ENCODE measurements at regions not wholly inside any gene's neighbourhood (a gene's known extent, or its start where the extent isn't known, plus 50 kb on each side); places are given as distances from the start of the nearest gene placed in this dataset.

DNA sequence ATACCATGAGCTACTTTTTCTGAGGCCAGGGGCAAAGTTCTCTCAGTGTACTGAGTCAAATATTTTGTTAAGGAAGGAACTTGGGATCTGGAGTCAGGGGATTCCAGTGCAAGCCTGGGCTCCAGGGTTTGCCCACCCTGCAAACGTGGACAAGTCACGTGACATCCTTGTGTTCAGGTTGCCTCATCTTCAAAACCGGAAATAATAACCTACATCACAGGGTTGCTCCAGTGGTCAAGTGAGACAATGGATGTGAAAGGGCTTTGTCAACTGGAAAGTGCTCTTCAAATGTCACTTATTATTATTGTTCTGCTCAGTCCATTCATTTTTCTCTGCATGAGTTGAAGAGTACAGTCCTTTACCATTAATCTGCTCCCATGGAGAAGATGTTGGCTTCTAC is 414.9 kb downstream of the COG6 start:
- DNase-seq: no peak

- no peak for DNase-seq
Observed at GRCh38 chr13:40072663-40073120, 417.2 kb downstream of the COG6 start.

- no peak for DNase-seq
Observed at GRCh38 chr13:40074338-40074737, 418.9 kb downstream of the COG6 start.

DNA sequence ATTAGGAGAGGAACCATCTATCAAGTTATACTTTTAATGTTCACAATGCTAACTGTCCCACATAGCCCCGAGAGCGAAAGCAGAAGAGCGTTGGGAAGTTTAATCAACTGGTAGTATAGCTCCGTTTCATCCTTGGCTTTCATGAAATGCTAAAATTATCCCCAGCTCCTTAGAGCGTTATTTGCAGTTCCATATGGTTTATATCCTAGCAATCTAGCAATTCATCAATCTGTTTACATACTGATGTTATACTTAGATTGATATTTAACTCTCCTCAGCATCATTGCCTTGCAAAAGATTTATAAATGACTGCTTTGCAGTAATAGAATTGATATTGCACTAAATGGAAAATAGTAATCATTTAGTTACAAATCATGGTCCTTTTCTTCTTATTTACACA is 419.8 kb downstream of the COG6 start:
- DNase-seq: no peak

DNA sequence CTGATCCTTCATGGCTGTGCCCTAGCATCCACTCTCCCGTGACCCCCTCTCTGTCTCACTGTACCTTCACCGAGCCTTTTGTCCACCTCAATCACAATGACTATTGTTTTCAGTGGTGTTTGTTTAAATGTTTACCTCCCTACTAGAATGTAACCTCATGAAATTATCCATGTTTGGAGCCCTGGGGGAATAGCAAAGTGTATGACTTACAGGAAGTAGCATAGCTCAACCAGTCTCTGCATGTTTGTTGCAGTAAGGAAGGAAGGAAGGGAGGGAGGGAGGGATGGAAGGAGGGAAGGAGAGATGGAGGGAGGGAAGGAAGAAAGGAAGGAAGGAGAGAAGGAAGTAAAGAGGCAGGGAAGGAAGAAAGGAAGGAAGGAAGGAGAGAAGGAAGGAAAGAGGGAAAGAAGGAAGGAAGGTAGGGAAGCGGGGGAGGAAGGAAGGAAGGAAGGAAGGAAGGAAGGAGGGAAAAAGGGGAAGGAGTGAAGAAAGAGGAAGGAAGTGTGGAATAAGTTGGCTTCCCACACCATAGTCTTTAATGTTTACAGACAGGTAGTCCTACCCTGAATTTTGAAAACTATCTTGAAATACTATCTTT is 421.4 kb downstream of the COG6 start:
- DNase-seq: no peak

DNA sequence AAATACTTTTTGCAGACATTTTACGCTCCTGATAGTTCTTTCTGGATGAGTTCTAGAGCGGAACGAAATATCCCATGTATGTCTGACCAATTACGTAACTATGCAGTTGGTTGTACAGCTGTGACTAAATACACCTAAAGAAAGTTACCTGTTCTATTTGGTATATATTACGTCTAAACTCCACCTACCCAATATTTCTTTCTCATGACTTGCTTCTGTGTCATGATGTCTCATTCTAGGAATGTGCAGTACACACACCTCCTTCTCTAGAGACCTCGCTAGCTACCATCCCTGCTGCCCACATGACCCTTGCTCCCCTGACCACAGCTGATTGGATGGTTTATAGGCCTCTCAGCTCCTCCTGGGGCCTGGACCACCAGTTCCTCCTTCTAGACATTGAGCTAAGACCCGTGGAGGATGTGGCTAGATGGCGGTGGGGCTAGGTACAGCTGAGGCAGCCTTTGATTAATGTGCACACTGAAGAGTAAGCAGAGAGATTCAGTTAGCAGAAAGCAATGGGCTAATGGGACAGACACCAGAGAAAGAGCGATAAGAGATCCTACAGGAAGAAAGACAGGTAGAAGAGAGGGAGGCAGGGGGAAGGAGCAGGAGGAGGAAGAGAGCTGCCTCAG is 422.1 kb downstream of the COG6 start:
- DNase-seq: no peak

- no peak for DNase-seq
Observed at GRCh38 chr13:40079721-40080120, 424.3 kb downstream of the COG6 start.

- DNase-seq: no peak
Observed at GRCh38 chr13:40080676-40081075, 425.2 kb downstream of the COG6 start.

GRCh38 chr13:40082639-40083038 is 427.2 kb downstream of the COG6 start:
- DNase-seq: no peak

DNA sequence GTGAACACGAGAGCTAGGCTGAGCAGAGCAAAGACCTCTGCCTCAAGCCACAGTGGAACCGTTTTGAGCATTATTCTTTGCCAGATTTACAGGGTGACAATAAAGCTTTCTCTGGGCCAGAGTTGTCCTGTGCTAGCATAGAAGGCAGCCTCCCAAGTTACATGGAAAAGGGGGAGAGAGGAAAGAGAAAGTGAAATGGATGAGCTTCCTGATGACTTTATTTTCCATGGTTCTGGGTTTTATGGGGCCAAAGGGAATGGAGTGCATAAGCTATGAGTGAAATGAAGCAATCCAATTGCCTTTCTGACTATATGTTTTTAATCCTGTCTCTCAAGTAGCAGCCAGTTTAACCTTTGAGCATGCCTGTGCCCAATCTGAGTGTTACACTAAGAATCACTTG is 428.4 kb downstream of the COG6 start:
- DNase-seq: no peak

DNA sequence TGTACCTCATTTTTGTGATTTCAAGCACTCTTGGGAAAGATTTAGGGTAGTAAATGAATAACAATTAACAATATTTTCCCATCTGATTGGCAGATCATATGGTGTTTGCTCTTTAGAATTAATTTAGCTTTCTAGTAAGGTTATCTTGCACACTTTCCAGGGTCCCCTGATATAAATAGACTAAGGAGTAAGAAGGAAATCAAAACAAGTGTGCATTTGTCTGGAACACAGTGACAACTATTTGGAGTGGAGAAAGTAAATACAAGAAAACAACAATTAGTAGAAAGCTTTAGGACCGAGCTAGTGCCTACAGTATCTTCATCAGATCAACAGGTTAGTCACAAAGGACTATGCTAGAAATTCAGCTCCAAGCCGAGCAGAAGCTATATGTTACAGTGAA is 429.5 kb downstream of the COG6 start:
- DNase-seq: no peak

DNA sequence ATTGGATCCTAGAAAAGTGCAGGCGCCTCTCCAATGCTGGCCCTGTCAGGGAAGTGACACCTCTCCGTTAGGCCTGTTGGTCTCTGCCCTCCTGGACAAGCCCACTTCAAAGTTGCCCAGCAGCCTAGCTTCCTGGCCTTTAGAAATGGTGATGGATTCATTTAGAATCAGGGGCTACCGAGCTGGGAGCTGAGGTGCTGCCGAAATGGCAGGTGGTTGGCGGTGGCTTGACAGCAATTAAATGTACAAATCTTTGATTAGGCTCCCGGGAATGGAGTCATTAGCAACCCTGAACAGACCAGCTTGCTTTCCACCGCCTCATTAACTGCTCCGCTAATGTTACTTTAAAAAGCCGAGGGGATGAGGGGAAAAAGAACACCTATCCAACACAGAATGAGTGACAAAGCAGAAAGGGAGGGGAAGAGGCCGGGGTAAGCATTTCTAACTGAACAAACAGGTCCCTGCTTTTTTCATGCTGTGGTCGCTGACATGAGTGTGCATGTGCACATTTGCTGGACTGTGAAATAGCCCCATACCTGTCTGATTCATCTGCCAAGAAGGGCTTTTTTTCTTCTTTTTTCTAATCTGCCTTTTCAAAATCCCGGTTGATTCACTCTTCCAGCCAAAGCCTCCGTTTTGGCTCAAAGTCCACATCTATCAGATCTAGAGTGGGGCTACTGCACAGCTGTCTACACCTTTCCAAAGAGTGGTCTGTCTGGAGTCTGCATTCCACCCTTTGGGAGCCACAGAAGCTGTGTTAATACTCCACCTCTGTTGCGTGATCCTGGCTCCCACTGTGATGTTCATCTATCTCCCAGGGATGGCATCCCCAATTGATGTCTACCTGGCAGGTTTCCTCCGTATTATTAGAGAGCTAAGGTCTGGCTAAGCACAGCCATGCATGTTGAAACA is 431.9 kb downstream of the COG6 start:
- DNase-seq: no peak

- no peak for DNase-seq
Observed at GRCh38 chr13:40094056-40094455, 438.6 kb downstream of the COG6 start.

- DNase-seq: no peak
Observed at GRCh38 chr13:40095695-40096356, 440.4 kb downstream of the COG6 start.

- DNase-seq: no peak
Observed at GRCh38 chr13:40096357-40096901, 441.0 kb downstream of the COG6 start.

DNA sequence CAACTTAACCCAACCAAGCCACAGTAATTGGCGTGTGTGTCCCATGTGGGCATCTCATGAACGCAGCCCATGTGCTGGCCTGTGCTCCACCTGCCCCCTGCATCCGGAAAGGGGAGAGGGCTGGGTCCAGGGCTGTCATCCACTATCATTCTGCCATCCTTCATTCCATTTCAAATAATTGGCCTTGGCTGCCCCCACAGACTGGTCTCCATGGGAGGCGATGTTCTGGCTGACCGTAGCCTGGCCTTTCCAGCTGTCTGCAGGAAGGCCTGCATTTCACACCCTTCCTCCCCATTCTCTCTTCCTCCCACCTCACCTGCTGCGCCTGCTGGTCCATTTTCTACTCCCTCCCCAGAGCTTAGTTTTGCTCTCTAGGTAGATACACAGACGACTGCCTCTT is 442.8 kb downstream of the COG6 start:
- DNase-seq: no peak

DNA sequence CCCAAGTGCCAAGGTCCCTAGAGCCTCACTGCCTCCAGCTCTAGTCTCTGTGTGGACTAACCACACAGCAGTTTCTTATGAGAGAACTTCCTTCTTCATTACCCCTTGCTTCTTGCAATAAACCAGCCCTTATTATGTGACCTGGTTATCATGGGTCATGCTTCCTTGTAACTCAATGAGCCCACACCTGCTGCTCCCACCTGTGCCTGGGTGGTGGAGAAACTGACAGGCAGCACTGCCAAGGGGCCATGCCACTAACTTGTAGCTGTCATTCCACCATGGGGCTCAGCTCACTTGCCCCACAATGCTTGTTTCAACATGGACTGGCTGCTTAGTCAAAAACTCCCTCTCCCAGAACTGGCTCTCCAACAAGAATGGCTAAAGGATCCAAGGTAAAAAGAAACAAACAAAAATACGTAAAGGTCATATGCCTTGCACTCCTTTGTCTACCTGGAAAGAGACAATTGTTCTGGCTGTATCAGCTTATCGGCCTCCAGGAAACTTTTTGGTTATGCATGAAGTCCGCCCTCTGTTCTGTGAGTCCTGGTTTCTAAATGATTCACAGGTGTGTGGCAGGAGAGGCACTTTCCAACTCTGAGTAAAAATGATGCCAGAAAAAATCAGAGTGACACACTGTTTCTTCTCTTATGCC is 446.4 kb downstream of the COG6 start:
- DNase-seq: no peak

GRCh38 chr13:40102360-40102727 is 446.9 kb downstream of the COG6 start:
- no peak for DNase-seq

DNA sequence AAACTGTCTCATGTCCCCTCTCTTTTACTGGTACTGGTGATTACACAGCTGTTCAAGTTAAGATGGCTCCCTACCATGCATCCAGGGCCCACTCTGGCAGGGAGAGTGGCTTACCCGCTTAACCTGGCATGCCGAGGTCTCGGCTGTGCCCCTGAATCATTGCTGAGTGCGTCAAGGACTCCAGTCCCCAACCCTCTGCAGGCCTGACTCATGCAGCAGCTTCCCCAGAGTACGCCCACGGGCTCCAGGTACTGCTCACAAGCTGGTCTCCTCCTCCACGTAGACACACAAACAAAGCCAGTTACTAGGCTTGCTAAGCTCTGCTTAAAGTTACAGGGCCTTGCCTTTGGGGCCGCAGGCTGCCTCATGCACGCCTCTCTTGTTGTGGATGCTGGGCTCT is 447.4 kb downstream of the COG6 start:
- DNase-seq: peak in 4 of 51 donors; percentile 17 to 54 (median 38)

GRCh38 chr13:40103864-40104263 is 448.4 kb downstream of the COG6 start:
- no peak for DNase-seq

GRCh38 chr13:40105231-40105630 is 449.8 kb downstream of the COG6 start:
- no peak for DNase-seq
